ENCODE measurements at regions not wholly inside any gene's neighbourhood (a gene's known extent, or its start where the extent isn't known, plus 50 kb on each side); places are given as distances from the start of the nearest gene placed in this dataset.

DNA sequence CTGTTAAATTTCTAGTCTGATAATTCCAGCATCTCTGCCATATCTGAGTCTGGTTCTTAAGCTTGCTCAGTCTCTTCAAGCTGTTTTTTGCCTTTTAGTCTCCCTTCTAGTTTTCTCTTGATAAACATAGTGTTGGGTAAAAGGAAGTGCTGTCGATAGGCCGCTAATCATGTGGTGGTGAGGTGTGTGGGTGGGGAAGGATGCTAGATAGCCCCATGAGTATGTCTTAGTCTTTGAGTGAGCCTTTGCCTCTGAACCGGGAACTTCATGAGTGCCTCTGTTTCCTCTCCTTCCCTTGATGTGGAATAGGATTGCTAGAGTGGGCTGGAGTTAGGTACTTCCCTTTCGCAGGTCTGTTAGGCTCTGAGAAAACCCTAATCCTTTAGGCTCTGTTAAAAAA, 441.8 kb downstream of the INHBA start:
- no peaks in the 10 kb centered on the region for H3K9me3 ChIP-seq (replicated peaks; ENCODE audit: control insufficient read depth, insufficient read depth, low read length)
- FAIRE-seq (no peak), ATAC-seq (peak; percentile 65), DNase-seq (ENCODE audit: low read depth, low spot score) (no peak)
- BruUV-seq (replicated peaks): no TSS peak
- in situ Hi-C loops (cut with MboI) (no loop called here), intact Hi-C loops (cut with micrococcal nuclease; ENCODE audit: unreplicated experiment) (no loop called here)
- 14% methylated on average over 4 of the region's 4 CpGs for WGBS (ENCODE audit: insufficient coverage, insufficient replicate concordance, low lambda C conversion rate, missing lambda C conversion rate)
- H3K9ac ChIP-seq (ENCODE audit: control insufficient read depth, insufficient read depth, low read length): no peak overlapping the region
- no peaks in the 10 kb centered on the region for H3K27me3 ChIP-seq (replicated peaks in 1 of 2; ENCODE audit: control insufficient read depth in 2 of 2, insufficient read depth in 2 of 2, low read length in 1 of 2)
- RAD21 ChIA-PET (ENCODE audit: unreplicated experiment): interaction anchor here (1.0 kb wide), 1 partner anchor 9 kb away, joined by 3 read pairs; no protein-coding TSS in a partner anchor
- TF ChIP-seq, protein P1, sequence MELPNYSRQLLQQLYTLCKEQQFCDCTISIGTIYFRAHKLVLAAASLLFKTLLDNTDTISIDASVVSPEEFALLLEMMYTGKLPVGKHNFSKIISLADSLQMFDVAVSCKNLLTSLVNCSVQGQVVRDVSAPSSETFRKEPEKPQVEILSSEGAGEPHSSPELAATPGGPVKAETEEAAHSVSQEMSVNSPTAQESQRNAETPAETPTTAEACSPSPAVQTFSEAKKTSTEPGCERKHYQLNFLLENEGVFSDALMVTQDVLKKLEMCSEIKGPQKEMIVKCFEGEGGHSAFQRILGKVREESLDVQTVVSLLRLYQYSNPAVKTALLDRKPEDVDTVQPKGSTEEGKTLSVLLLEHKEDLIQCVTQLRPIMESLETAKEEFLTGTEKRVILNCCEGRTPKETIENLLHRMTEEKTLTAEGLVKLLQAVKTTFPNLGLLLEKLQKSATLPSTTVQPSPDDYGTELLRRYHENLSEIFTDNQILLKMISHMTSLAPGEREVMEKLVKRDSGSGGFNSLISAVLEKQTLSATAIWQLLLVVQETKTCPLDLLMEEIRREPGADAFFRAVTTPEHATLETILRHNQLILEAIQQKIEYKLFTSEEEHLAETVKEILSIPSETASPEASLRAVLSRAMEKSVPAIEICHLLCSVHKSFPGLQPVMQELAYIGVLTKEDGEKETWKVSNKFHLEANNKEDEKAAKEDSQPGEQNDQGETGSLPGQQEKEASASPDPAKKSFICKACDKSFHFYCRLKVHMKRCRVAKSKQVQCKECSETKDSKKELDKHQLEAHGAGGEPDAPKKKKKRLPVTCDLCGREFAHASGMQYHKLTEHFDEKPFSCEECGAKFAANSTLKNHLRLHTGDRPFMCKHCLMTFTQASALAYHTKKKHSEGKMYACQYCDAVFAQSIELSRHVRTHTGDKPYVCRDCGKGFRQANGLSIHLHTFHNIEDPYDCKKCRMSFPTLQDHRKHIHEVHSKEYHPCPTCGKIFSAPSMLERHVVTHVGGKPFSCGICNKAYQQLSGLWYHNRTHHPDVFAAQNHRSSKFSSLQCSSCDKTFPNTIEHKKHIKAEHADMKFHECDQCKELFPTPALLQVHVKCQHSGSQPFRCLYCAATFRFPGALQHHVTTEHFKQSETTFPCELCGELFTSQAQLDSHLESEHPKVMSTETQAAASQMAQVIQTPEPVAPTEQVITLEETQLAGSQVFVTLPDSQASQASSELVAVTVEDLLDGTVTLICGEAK (IDR thresholded peaks at IDR 0.05; ENCODE audit: borderline replicate concordance): no peak
- peak; percentile 31; the same call in 1 of the 2 replicates for TF ChIP-seq SPI1 (IDR thresholded peaks at IDR 0.05; ENCODE audit: borderline replicate concordance, insufficient read depth, low read depth, low read length)
- SMC1A ChIA-PET (ENCODE audit: uncharacterized antibody, unreplicated experiment): no interaction called here
- H3K79me2 ChIP-seq (ENCODE audit: control insufficient read depth, insufficient read depth, low read length): no peaks in the 10 kb centered on the region
- POLR2A ChIA-PET: no interaction called here
- H2AFZ ChIP-seq (ENCODE audit: control insufficient read depth, low read depth, low read length): no peak overlapping the region
- H3K4me3 ChIP-seq: no peak overlapping the region
- no peak overlapping the region for H3K27ac ChIP-seq (ENCODE audit: control insufficient read depth, insufficient read depth)
- H3K36me3 ChIP-seq (ENCODE audit: control insufficient read depth in 2 of 2, insufficient read depth in 2 of 2, low read length in 1 of 2): no peaks in the 10 kb centered on the region
- no peak overlapping the region for H3K4me2 ChIP-seq (ENCODE audit: control insufficient read depth, insufficient read depth)
- CTCF ChIA-PET: interaction anchor here (0.8 kb wide), 1 partner anchor 384 kb away, joined by 3 read pairs; no protein-coding TSS in a partner anchor
- H3K4me1 ChIP-seq (ENCODE audit: control insufficient read depth, insufficient read depth, low read length): no peaks in the 10 kb centered on the region
- H4K20me1 ChIP-seq (ENCODE audit: control insufficient read depth, insufficient read depth): no peaks in the 10 kb centered on the region

DNA sequence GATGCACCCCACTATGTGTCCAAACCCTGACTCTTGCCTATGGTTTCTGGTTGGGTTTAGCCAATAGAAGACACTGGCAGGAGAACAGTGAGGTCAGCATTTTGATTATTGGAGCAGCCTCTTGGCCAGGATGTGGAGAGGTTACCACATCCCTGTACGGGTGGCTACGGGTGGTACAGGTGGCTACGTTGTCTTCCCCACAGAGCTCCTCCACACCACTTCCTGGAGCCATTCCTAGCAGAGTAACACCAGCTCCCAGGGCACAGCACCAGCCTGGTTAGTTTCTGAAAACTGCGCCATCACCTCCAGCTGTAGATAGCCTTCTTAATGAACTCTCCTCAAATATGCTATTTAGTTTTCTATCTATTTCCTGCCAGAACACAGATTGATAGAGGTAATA, 445.2 kb downstream of the INHBA start:
- BruUV-seq (replicated peaks): no TSS peak
- no peaks in the 10 kb centered on the region for H3K9me3 ChIP-seq (replicated peaks; ENCODE audit: control insufficient read depth, insufficient read depth, low read length)
- H4K20me1 ChIP-seq (ENCODE audit: control insufficient read depth, insufficient read depth): no peaks in the 10 kb centered on the region
- 19% methylated on average over 4 of the region's 4 CpGs for WGBS (ENCODE audit: insufficient coverage, insufficient replicate concordance, low lambda C conversion rate, missing lambda C conversion rate)
- SMC1A ChIA-PET (ENCODE audit: uncharacterized antibody, unreplicated experiment): interaction anchor here (0.6 to 1.2 kb wide), 3 partner anchors 19 to 306 kb away, joined by 3 read pairs; no protein-coding TSS in a partner anchor
- H3K4me1 ChIP-seq (ENCODE audit: control insufficient read depth, insufficient read depth, low read length): no peaks in the 10 kb centered on the region
- H3K4me2 ChIP-seq (ENCODE audit: control insufficient read depth, insufficient read depth): no peak overlapping the region
- DNase-seq (ENCODE audit: low read depth, low spot score): no peak
- no peaks in the 10 kb centered on the region for H3K79me2 ChIP-seq (ENCODE audit: control insufficient read depth, insufficient read depth, low read length)
- H3K36me3 ChIP-seq (ENCODE audit: control insufficient read depth in 2 of 2, insufficient read depth in 2 of 2, low read length in 1 of 2): no peaks in the 10 kb centered on the region
- CTCF ChIA-PET: interaction anchor here (0.6 to 1.0 kb wide), 2 partner anchors 15 to 79 kb away, joined by 3 read pairs; no protein-coding TSS in a partner anchor
- no peaks in the 10 kb centered on the region for H3K27me3 ChIP-seq (replicated peaks in 1 of 2; ENCODE audit: control insufficient read depth in 2 of 2, insufficient read depth in 2 of 2, low read length in 1 of 2)
- no peak for ATAC-seq
- no peak for FAIRE-seq
- in situ Hi-C loops (cut with MboI): no loop called here
- no peak overlapping the region for H3K4me3 ChIP-seq
- H3K27ac ChIP-seq (ENCODE audit: control insufficient read depth, insufficient read depth): no peak overlapping the region
- RAD21 ChIA-PET (ENCODE audit: unreplicated experiment): no interaction called here
- H2AFZ ChIP-seq (ENCODE audit: control insufficient read depth, low read depth, low read length): no peak overlapping the region
- POLR2A ChIA-PET: no interaction called here
- intact Hi-C loops (cut with micrococcal nuclease; ENCODE audit: unreplicated experiment): loop anchor here (1.0 kb wide), 1 partner anchor 34 kb away; no protein-coding TSS in a partner anchor
- H3K9ac ChIP-seq (ENCODE audit: control insufficient read depth, insufficient read depth, low read length): no peak overlapping the region
- no peak for TF ChIP-seq SREBF2 (IDR thresholded peaks at IDR 0.05; ENCODE audit: low read length)
- TF ChIP-seq HDAC6 (IDR thresholded peaks at IDR 0.05; ENCODE audit: unreplicated experiment): no peak
- TF ChIP-seq, protein P2, sequence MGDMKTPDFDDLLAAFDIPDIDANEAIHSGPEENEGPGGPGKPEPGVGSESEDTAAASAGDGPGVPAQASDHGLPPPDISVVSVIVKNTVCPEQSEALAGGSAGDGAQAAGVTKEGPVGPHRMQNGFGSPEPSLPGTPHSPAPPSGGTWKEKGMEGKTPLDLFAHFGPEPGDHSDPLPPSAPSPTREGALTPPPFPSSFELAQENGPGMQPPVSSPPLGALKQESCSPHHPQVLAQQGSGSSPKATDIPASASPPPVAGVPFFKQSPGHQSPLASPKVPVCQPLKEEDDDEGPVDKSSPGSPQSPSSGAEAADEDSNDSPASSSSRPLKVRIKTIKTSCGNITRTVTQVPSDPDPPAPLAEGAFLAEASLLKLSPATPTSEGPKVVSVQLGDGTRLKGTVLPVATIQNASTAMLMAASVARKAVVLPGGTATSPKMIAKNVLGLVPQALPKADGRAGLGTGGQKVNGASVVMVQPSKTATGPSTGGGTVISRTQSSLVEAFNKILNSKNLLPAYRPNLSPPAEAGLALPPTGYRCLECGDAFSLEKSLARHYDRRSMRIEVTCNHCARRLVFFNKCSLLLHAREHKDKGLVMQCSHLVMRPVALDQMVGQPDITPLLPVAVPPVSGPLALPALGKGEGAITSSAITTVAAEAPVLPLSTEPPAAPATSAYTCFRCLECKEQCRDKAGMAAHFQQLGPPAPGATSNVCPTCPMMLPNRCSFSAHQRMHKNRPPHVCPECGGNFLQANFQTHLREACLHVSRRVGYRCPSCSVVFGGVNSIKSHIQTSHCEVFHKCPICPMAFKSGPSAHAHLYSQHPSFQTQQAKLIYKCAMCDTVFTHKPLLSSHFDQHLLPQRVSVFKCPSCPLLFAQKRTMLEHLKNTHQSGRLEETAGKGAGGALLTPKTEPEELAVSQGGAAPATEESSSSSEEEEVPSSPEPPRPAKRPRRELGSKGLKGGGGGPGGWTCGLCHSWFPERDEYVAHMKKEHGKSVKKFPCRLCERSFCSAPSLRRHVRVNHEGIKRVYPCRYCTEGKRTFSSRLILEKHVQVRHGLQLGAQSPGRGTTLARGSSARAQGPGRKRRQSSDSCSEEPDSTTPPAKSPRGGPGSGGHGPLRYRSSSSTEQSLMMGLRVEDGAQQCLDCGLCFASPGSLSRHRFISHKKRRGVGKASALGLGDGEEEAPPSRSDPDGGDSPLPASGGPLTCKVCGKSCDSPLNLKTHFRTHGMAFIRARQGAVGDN (IDR thresholded peaks at IDR 0.05): no peak
- TF ChIP-seq, protein P3, sequence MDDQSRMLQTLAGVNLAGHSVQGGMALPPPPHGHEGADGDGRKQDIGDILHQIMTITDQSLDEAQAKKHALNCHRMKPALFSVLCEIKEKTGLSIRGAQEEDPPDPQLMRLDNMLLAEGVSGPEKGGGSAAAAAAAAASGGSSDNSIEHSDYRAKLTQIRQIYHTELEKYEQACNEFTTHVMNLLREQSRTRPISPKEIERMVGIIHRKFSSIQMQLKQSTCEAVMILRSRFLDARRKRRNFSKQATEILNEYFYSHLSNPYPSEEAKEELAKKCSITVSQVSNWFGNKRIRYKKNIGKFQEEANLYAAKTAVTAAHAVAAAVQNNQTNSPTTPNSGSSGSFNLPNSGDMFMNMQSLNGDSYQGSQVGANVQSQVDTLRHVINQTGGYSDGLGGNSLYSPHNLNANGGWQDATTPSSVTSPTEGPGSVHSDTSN (IDR thresholded peaks at IDR 0.05; ENCODE audit: insufficient replicate concordance, low read depth, low read length): no peak
- no peak for TF ChIP-seq MYB (IDR thresholded peaks at IDR 0.05; ENCODE audit: borderline replicate concordance, low read depth, low read length)

Data from GM12878 (cell line).